NCI-H2227 treated with DMSO at 0.1 percent for 48 hours (cell line): ENCODE measurements at regions not wholly inside any gene's neighbourhood (a gene's known extent, or its start where the extent isn't known, plus 50 kb on each side); places are given as distances from the start of the nearest gene placed in this dataset.
"Not testable (repeated sequence)": the region's sequence is repeated elsewhere in the genome, so short reads cannot be mapped to it uniquely, and the experiment has no call there.

Experiments used
- DNase-seq: peaks from one replicate; lab custom pipeline; 2025; lab: John Stamatoyannopoulos, UW

- no peak for DNase-seq
These were observed 270.4 kb downstream of the TEX29 start for GRCh38 chr13:111590796-111591195.

GRCh38 chr13:111593490-111593889, 273.0 kb downstream of the TEX29 start:
- DNase-seq: not testable (repeated sequence)

GRCh38 chr13:111594606-111595005, 274.2 kb downstream of the TEX29 start:
- no peak for DNase-seq

- no peak for DNase-seq
These were observed 274.8 kb downstream of the TEX29 start for GRCh38 chr13:111595276-111595675.

- DNase-seq: no peak
These were observed 275.3 kb downstream of the TEX29 start for GRCh38 chr13:111595791-111596190.

- no peak for DNase-seq
These were observed 276.8 kb downstream of the TEX29 start for GRCh38 chr13:111597191-111597611.

- no peak for DNase-seq
These were observed 277.2 kb downstream of the TEX29 start for GRCh38 chr13:111597618-111598017.

- no peak for DNase-seq
These were observed 278.3 kb downstream of the TEX29 start for GRCh38 chr13:111598747-111599146.

- no peak for DNase-seq
These were observed 279.3 kb downstream of the TEX29 start for GRCh38 chr13:111599791-111600190.

- no peak for DNase-seq
These were observed 282.4 kb downstream of the TEX29 start for GRCh38 chr13:111602874-111603273.

GRCh38 chr13:111604097-111604496, 283.7 kb downstream of the TEX29 start:
- no peak for DNase-seq

GRCh38 chr13:111608556-111608955, 288.1 kb downstream of the TEX29 start:
- DNase-seq: no peak

- no peak for DNase-seq
These were observed 289.2 kb downstream of the TEX29 start for GRCh38 chr13:111609631-111610030.

GRCh38 chr13:111610081-111610480, 289.6 kb downstream of the TEX29 start:
- no peak for DNase-seq

GRCh38 chr13:111610879-111611278, 290.4 kb downstream of the TEX29 start:
- DNase-seq: no peak

GRCh38 chr13:111611651-111612050, 291.2 kb downstream of the TEX29 start:
- DNase-seq: no peak

- no peak for DNase-seq
These were observed 292.4 kb downstream of the TEX29 start for GRCh38 chr13:111612886-111613285.

GRCh38 chr13:111614009-111614408, 293.6 kb downstream of the TEX29 start:
- no peak for DNase-seq

- no peak for DNase-seq
These were observed 294.2 kb downstream of the TEX29 start for GRCh38 chr13:111614613-111615012.

GRCh38 chr13:111616203-111616602, 295.8 kb downstream of the TEX29 start:
- DNase-seq: no peak

- no peak for DNase-seq
These were observed 299.7 kb downstream of the TEX29 start for GRCh38 chr13:111620166-111620565.

- DNase-seq: no peak
These were observed 300.1 kb downstream of the TEX29 start for GRCh38 chr13:111620586-111620985.

- DNase-seq: no peak
These were observed 300.7 kb downstream of the TEX29 start for GRCh38 chr13:111621164-111621563.

GRCh38 chr13:111622051-111622531, 301.6 kb downstream of the TEX29 start:
- DNase-seq: no peak

GRCh38 chr13:111623208-111623607, 302.8 kb downstream of the TEX29 start:
- no peak for DNase-seq
